Liver (tissue), 8 donors: ENCODE measurements at regions not wholly inside any gene's neighbourhood (a gene's known extent, or its start where the extent isn't known, plus 50 kb on each side); places are given as distances from the start of the nearest gene placed in this dataset.

Experiments used
- DNase-seq: peaks from one replicate; pipeline ENCODE4 v3.0.0-alpha.2; 2017; ENCODE audit warnings: low spot score
- H3K27ac ChIP-seq, 2 donors: one replicate each; pipeline ENCODE4 v1.7.0; 2013; ENCODE audit warnings: inconsistent platforms in 2 of 2, low read length in 2 of 2, control low read depth in 1 of 2, low read depth in 1 of 2, mild to moderate bottlenecking in 1 of 2
- H3K27me3 ChIP-seq, 4 donors: one replicate each; pipeline versions ENCODE4 v1.6.1 to v1.7.0; 2013; ENCODE audit warnings: low read length in 3 of 4, inconsistent platforms in 1 of 4, mild to moderate bottlenecking in 1 of 4, moderate library complexity in 1 of 4; ENCODE audit not compliant: control insufficient read depth in 4 of 4, insufficient read depth in 4 of 4
- H3K36me3 ChIP-seq, 4 donors: one replicate each; pipeline versions ENCODE4 v1.6.1 to v1.7.0; 2013; ENCODE audit warnings: low read length in 3 of 4, mild to moderate bottlenecking in 3 of 4, low read depth in 1 of 4, moderate library complexity in 1 of 4; ENCODE audit not compliant: control insufficient read depth in 4 of 4, insufficient read depth in 3 of 4
- H3K4me1 ChIP-seq, 4 donors: one replicate each; pipeline versions ENCODE4 v1.6.1 to v1.7.0; 2013; ENCODE audit warnings: low read length in 3 of 4, mild to moderate bottlenecking in 3 of 4, moderate library complexity in 1 of 4; ENCODE audit not compliant: control insufficient read depth in 4 of 4, insufficient read depth in 4 of 4
- H3K4me3 ChIP-seq, 3 donors: one replicate each; pipeline versions ENCODE4 v1.6.1 to v1.7.0; 2013; ENCODE audit warnings: low read length in 3 of 3, control low read depth in 1 of 3, low read depth in 1 of 3, mild to moderate bottlenecking in 1 of 3
- H3K9ac ChIP-seq, 2 donors: one replicate each; pipeline ENCODE4 v1.7.0; 2013; ENCODE audit warnings: low read length in 2 of 2, mild to moderate bottlenecking in 2 of 2, moderate library complexity in 2 of 2, control low read depth in 1 of 2, low read depth in 1 of 2
- H3K9me3 ChIP-seq, 4 donors: one replicate each; pipeline versions ENCODE4 v1.6.1 to v1.7.0; 2013; ENCODE audit warnings: low read length in 3 of 4; ENCODE audit not compliant: control insufficient read depth in 4 of 4
- EGR1 ChIP-seq, 2 donors: IDR thresholded peaks; 2 replicates each; pipeline ENCODE4 v1.6.1; 2016 to 2018; ENCODE audit warnings: antibody characterized with exemption in 2 of 2, low read depth in 2 of 2
- FOXA1 ChIP-seq: IDR thresholded peaks from 2 replicates; pipeline ENCODE4 v1.6.1; 2016; ENCODE audit warnings: antibody characterized with exemption
- FOXA2 ChIP-seq: IDR thresholded peaks from 2 replicates; pipeline ENCODE4 v1.6.1; 2016; ENCODE audit warnings: antibody characterized with exemption
- GABPA ChIP-seq, 2 donors: IDR thresholded peaks in 1 of 2; conservative IDR thresholded peaks in 1 of 2; 2 replicates each; pipeline ENCODE4 v1.6.1; 2016; ENCODE audit warnings: antibody characterized with exemption in 2 of 2, mild to moderate bottlenecking in 1 of 2, moderate library complexity in 1 of 2
- HNF4A ChIP-seq, 2 donors: conservative IDR thresholded peaks; 2 replicates each; pipeline ENCODE4 v1.6.1; 2016; ENCODE audit warnings: antibody characterized with exemption in 2 of 2, mild to moderate bottlenecking in 2 of 2
- HNF4G ChIP-seq: IDR thresholded peaks from 2 replicates; pipeline ENCODE4 v1.6.1; 2016; ENCODE audit warnings: antibody characterized with exemption
- JUND ChIP-seq, 2 donors: IDR thresholded peaks; 2 replicates each; pipeline ENCODE4 v1.6.1; 2016; ENCODE audit warnings: antibody characterized with exemption in 2 of 2
- NR2F2 ChIP-seq: IDR thresholded peaks from 2 replicates; pipeline ENCODE4 v1.6.1; 2016; ENCODE audit warnings: antibody characterized with exemption
- RAD21 ChIP-seq, 2 donors: IDR thresholded peaks; 2 replicates each; pipeline ENCODE4 v1.6.1; 2016; ENCODE audit warnings: antibody characterized with exemption in 2 of 2, mild to moderate bottlenecking in 2 of 2
- RXRA ChIP-seq, 2 donors: IDR thresholded peaks; 2 replicates each; pipeline ENCODE4 v1.6.1; 2017 to 2018; ENCODE audit warnings: antibody characterized with exemption in 2 of 2, mild to moderate bottlenecking in 1 of 2
- SP1 ChIP-seq: IDR thresholded peaks from 2 replicates; pipeline ENCODE4 v1.6.1; 2018; ENCODE audit warnings: antibody characterized with exemption, mild to moderate bottlenecking
- TAF1 ChIP-seq: conservative IDR thresholded peaks from 2 replicates; pipeline ENCODE4 v1.6.1; 2016; ENCODE audit warnings: antibody characterized with exemption, mild to moderate bottlenecking
- YY1 ChIP-seq: IDR thresholded peaks from 2 replicates; pipeline ENCODE4 v1.6.1; 2016; ENCODE audit warnings: antibody characterized with exemption, mild to moderate bottlenecking
- WGBS: extraction: QIAGEN DNeasy Blood & Tissue Kit; methylation state at CpG from one replicate; pipeline ENCODE4 v1.1.7; 2013; 5-methylcytosine and 5-hydroxymethylcytosine counted together
- TF ChIP-seq, protein P1 (sequence below): fragments of 150-350 bp; IDR thresholded peaks from 2 replicates; pipeline ENCODE4 v1.5.1; 2017; ENCODE audit warnings: improper control_type of control experiment, low read depth, low read length; ENCODE audit not compliant: missing input control
- TF ChIP-seq, protein P2 (sequence below): IDR thresholded peaks from 2 replicates; pipeline ENCODE4 v1.6.1; 2016; ENCODE audit warnings: antibody characterized with exemption
- TF ChIP-seq, protein P3 (sequence below): IDR thresholded peaks from 2 replicates; pipeline ENCODE4 v1.6.1; 2016; ENCODE audit warnings: antibody characterized with exemption
- TF ChIP-seq, protein P4 (sequence below): IDR thresholded peaks from 2 replicates; pipeline ENCODE4 v1.6.1; 2016; ENCODE audit warnings: antibody characterized with exemption, mild to moderate bottlenecking
- TF ChIP-seq, protein P5 (sequence below): IDR thresholded peaks from 2 replicates; pipeline ENCODE4 v1.6.1; 2016; ENCODE audit warnings: antibody characterized with exemption
- donor health status: healthy.
- donor health status: healthy.
- donor health status: healthy.
- donor health status: healthy.
- donor health status: healthy.

DNA sequence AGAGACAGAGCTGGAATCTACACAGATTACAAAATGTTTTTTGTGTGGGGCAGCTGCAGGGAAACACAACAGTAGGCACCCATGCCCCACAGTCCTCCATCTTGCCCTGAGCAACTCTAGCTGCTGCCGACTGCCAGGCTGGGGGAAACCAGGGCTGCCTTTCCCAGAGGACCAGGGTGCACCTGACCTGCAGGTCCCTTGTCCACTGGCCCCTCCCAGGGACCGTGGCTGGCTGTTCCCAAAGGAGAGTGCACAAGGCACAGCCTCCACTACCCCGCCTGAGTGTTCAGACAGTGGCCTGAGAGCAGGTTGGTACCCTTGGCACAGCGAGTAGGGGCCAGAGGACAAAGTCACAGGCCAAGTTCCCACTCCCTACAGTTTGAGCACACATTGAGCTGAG, 181.8 kb downstream of the BARX2 start:
- no peak for TF ChIP-seq FOXA1
- TF ChIP-seq, protein P1, sequence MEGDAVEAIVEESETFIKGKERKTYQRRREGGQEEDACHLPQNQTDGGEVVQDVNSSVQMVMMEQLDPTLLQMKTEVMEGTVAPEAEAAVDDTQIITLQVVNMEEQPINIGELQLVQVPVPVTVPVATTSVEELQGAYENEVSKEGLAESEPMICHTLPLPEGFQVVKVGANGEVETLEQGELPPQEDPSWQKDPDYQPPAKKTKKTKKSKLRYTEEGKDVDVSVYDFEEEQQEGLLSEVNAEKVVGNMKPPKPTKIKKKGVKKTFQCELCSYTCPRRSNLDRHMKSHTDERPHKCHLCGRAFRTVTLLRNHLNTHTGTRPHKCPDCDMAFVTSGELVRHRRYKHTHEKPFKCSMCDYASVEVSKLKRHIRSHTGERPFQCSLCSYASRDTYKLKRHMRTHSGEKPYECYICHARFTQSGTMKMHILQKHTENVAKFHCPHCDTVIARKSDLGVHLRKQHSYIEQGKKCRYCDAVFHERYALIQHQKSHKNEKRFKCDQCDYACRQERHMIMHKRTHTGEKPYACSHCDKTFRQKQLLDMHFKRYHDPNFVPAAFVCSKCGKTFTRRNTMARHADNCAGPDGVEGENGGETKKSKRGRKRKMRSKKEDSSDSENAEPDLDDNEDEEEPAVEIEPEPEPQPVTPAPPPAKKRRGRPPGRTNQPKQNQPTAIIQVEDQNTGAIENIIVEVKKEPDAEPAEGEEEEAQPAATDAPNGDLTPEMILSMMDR, result no peak
- TF ChIP-seq, protein P2, sequence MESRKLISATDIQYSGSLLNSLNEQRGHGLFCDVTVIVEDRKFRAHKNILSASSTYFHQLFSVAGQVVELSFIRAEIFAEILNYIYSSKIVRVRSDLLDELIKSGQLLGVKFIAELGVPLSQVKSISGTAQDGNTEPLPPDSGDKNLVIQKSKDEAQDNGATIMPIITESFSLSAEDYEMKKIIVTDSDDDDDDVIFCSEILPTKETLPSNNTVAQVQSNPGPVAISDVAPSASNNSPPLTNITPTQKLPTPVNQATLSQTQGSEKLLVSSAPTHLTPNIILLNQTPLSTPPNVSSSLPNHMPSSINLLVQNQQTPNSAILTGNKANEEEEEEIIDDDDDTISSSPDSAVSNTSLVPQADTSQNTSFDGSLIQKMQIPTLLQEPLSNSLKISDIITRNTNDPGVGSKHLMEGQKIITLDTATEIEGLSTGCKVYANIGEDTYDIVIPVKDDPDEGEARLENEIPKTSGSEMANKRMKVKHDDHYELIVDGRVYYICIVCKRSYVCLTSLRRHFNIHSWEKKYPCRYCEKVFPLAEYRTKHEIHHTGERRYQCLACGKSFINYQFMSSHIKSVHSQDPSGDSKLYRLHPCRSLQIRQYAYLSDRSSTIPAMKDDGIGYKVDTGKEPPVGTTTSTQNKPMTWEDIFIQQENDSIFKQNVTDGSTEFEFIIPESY, result no peak
- no peak for TF ChIP-seq NR2F2
- TF ChIP-seq, protein P3, sequence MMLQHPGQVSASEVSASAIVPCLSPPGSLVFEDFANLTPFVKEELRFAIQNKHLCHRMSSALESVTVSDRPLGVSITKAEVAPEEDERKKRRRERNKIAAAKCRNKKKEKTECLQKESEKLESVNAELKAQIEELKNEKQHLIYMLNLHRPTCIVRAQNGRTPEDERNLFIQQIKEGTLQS, result no peak
- TF ChIP-seq JUND (IDR thresholded peaks at IDR 0.05), result no peak
- no peak for TF ChIP-seq HNF4A (conservative IDR thresholded peaks at IDR 0.05)
- TF ChIP-seq EGR1 (IDR thresholded peaks at IDR 0.05; ENCODE audit: low read depth in 2 of 2), result no peak
- TF ChIP-seq, protein P4, sequence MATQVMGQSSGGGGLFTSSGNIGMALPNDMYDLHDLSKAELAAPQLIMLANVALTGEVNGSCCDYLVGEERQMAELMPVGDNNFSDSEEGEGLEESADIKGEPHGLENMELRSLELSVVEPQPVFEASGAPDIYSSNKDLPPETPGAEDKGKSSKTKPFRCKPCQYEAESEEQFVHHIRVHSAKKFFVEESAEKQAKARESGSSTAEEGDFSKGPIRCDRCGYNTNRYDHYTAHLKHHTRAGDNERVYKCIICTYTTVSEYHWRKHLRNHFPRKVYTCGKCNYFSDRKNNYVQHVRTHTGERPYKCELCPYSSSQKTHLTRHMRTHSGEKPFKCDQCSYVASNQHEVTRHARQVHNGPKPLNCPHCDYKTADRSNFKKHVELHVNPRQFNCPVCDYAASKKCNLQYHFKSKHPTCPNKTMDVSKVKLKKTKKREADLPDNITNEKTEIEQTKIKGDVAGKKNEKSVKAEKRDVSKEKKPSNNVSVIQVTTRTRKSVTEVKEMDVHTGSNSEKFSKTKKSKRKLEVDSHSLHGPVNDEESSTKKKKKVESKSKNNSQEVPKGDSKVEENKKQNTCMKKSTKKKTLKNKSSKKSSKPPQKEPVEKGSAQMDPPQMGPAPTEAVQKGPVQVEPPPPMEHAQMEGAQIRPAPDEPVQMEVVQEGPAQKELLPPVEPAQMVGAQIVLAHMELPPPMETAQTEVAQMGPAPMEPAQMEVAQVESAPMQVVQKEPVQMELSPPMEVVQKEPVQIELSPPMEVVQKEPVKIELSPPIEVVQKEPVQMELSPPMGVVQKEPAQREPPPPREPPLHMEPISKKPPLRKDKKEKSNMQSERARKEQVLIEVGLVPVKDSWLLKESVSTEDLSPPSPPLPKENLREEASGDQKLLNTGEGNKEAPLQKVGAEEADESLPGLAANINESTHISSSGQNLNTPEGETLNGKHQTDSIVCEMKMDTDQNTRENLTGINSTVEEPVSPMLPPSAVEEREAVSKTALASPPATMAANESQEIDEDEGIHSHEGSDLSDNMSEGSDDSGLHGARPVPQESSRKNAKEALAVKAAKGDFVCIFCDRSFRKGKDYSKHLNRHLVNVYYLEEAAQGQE, result no peak
- no peak for TF ChIP-seq RAD21 (IDR thresholded peaks at IDR 0.05)
- no peak for TF ChIP-seq YY1
- no peak for TF ChIP-seq HNF4G
- TF ChIP-seq FOXA2, result no peak
- no peak for TF ChIP-seq SP1
- no peak for TF ChIP-seq TAF1
- TF ChIP-seq RXRA (IDR thresholded peaks at IDR 0.05), result no peak
- TF ChIP-seq, protein P5, sequence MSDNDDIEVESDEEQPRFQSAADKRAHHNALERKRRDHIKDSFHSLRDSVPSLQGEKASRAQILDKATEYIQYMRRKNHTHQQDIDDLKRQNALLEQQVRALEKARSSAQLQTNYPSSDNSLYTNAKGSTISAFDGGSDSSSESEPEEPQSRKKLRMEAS, result no peak
- TF ChIP-seq GABPA (IDR thresholded peaks at IDR 0.05 in 1 of 2, conservative IDR thresholded peaks at IDR 0.05 in 1 of 2), result no peak
- DNase-seq, result no peak
- H3K36me3 ChIP-seq, result no peaks in the 10 kb centered on the region
- WGBS, result 53% methylated on average over 4 of the region's 4 CpGs
- no peak overlapping the region for H3K27ac ChIP-seq
- H3K9me3 ChIP-seq, result peaks cover 0 to 6% (median 3%) of the 10 kb centered on the region in 4 donors
- H3K27me3 ChIP-seq, result peaks cover 0 to 3% (median 0%) of the 10 kb centered on the region in 4 donors
- no peak overlapping the region for H3K9ac ChIP-seq
- no peaks in the 10 kb centered on the region for H3K4me1 ChIP-seq
- no peak overlapping the region for H3K4me3 ChIP-seq
